Activated CD4-positive, alpha-beta T cell treated with anti-CD3 and anti-CD28 coated beads, Interleukin-2, Interleukin-4, amounts not matched to agents 100 ng/mL and 50 ng/mL, durations not matched to agents 16 hours and 8 hours (primary cell): ENCODE measurements at regions not wholly inside any gene's neighbourhood (a gene's known extent, or its start where the extent isn't known, plus 50 kb on each side); places are given as distances from the start of the nearest gene placed in this dataset.
"Not testable (repeated sequence)": the region's sequence is repeated elsewhere in the genome, so short reads cannot be mapped to it uniquely, and the experiment has no call there.

ENCODE experiments used
- DNase-seq: peaks from one replicate; pipeline ENCODE4 v3.0.0-alpha.2; 2020; ENCODE audit warnings: low spot score

GRCh38 chr2:239804161-239805042 lies 220.7 kb downstream of the NDUFA10 start:
- no peak for DNase-seq

- DNase-seq: no peak
Measured at GRCh38 chr2:239803766-239804115, 221.4 kb downstream of the NDUFA10 start.

GRCh38 chr2:239803102-239803765 lies 221.9 kb downstream of the NDUFA10 start:
- no peak for DNase-seq

GRCh38 chr2:239802185-239802649 lies 222.9 kb downstream of the NDUFA10 start:
- DNase-seq: no peak

- no peak for DNase-seq
Measured at GRCh38 chr2:239801404-239802184, 223.5 kb downstream of the NDUFA10 start.

GRCh38 chr2:239800785-239801386 lies 224.3 kb downstream of the NDUFA10 start:
- no peak for DNase-seq

- no peak for DNase-seq
Measured at GRCh38 chr2:239797316-239797715, 227.8 kb downstream of the NDUFA10 start.

- not testable (repeated sequence) for DNase-seq
Measured at GRCh38 chr2:239795761-239796160, 229.4 kb downstream of the NDUFA10 start.

GRCh38 chr2:239793836-239794235 lies 231.3 kb downstream of the NDUFA10 start:
- DNase-seq: no peak

GRCh38 chr2:239793086-239793485 lies 232.1 kb downstream of the NDUFA10 start:
- no peak for DNase-seq

- DNase-seq: no peak
Measured at GRCh38 chr2:239792405-239793084, 232.6 kb downstream of the NDUFA10 start.

GRCh38 chr2:239791526-239792404 lies 233.4 kb downstream of the NDUFA10 start:
- DNase-seq: no peak

- DNase-seq: no peak
Measured at GRCh38 chr2:239790721-239791120, 234.4 kb downstream of the NDUFA10 start.

GRCh38 chr2:239790313-239790712 lies 234.8 kb downstream of the NDUFA10 start:
- no peak for DNase-seq

GRCh38 chr2:239789711-239790110 lies 235.4 kb downstream of the NDUFA10 start:
- DNase-seq: no peak

GRCh38 chr2:239788576-239789098 lies 236.5 kb downstream of the NDUFA10 start:
- DNase-seq: no peak

GRCh38 chr2:239787538-239788050 lies 237.5 kb downstream of the NDUFA10 start:
- no peak for DNase-seq

GRCh38 chr2:239786791-239787190 lies 238.4 kb downstream of the NDUFA10 start:
- no peak for DNase-seq

GRCh38 chr2:239781454-239781853 lies 243.7 kb downstream of the NDUFA10 start:
- DNase-seq: no peak
